ENCODE measurements at regions not wholly inside any gene's neighbourhood (a gene's known extent, or its start where the extent isn't known, plus 50 kb on each side); places are given as distances from the start of the nearest gene placed in this dataset.

- DNase-seq, result no peak
Measured at GRCh38 chr4:111761531-111761930, 383.7 kb upstream of the FAM241A start.

GRCh38 chr4:111770514-111770913, 374.7 kb upstream of the FAM241A start:
- DNase-seq, result no peak

GRCh38 chr4:111773858-111774257, 371.4 kb upstream of the FAM241A start:
- DNase-seq, result no peak

GRCh38 chr4:111775556-111776297, 369.5 kb upstream of the FAM241A start:
- DNase-seq, result no peak

- no peak for DNase-seq
Measured at GRCh38 chr4:111776561-111776960, 368.7 kb upstream of the FAM241A start.

- DNase-seq, result no peak
Measured at GRCh38 chr4:111778543-111778942, 366.7 kb upstream of the FAM241A start.

GRCh38 chr4:111780965-111781364, 364.3 kb upstream of the FAM241A start:
- no peak for DNase-seq

- no peak for DNase-seq
Measured at GRCh38 chr4:111781611-111782010, 363.6 kb upstream of the FAM241A start.

- no peak for DNase-seq
Measured at GRCh38 chr4:111788099-111788498, 357.2 kb upstream of the FAM241A start.

GRCh38 chr4:111789901-111790640, 355.2 kb upstream of the FAM241A start:
- DNase-seq, result no peak

GRCh38 chr4:111792632-111793031, 352.6 kb upstream of the FAM241A start:
- DNase-seq, result no peak

- no peak for DNase-seq
Measured at GRCh38 chr4:111793433-111794091, 351.7 kb upstream of the FAM241A start.

GRCh38 chr4:111797455-111798163, 347.6 kb upstream of the FAM241A start:
- no peak for DNase-seq

GRCh38 chr4:111798840-111799239, 346.4 kb upstream of the FAM241A start:
- DNase-seq, result no peak

- DNase-seq, result no peak
Measured at GRCh38 chr4:111800551-111800950, 344.7 kb upstream of the FAM241A start.

GRCh38 chr4:111802191-111802590, 343.1 kb upstream of the FAM241A start:
- no peak for DNase-seq

GRCh38 chr4:111806331-111806730, 338.9 kb upstream of the FAM241A start:
- DNase-seq, result no peak

- no peak for DNase-seq
Measured at GRCh38 chr4:111807576-111807975, 337.7 kb upstream of the FAM241A start.

GRCh38 chr4:111808174-111808573, 337.1 kb upstream of the FAM241A start:
- DNase-seq, result no peak

- DNase-seq, result no peak
Measured at GRCh38 chr4:111811661-111812060, 333.6 kb upstream of the FAM241A start.

- no peak for DNase-seq
Measured at GRCh38 chr4:111812114-111812513, 333.1 kb upstream of the FAM241A start.

- DNase-seq, result no peak
Measured at GRCh38 chr4:111812760-111813159, 332.5 kb upstream of the FAM241A start.

- no peak for DNase-seq
Measured at GRCh38 chr4:111813555-111814140, 331.6 kb upstream of the FAM241A start.

All from stimulated activated CD4-positive, alpha-beta T cell treated with anti-CD3 and anti-CD28 coated beads, Interleukin-2, amount 100 ng/mL, for 24 hours (primary cell).